ENCODE measurements at regions not wholly inside any gene's neighbourhood (a gene's known extent, or its start where the extent isn't known, plus 50 kb on each side); places are given as distances from the start of the nearest gene placed in this dataset.

- no peak overlapping the region for H2AFZ ChIP-seq (replicated peaks; ENCODE audit: low read length, poor library complexity)
- H3K9me3 ChIP-seq (ENCODE audit: control insufficient read depth, insufficient read depth, low read length): peaks cover 2% of the 10 kb centered on the region; the same call in 1 of the 2 replicates
- H3K27ac ChIP-seq (ENCODE audit: insufficient read depth, low read length): no peak overlapping the region
- H4K5ac ChIP-seq (ENCODE audit: low read depth, low read length): no peak overlapping the region
- no peaks in the 10 kb centered on the region for H3K9me1 ChIP-seq (ENCODE audit: insufficient read depth, low read length)
- no peak overlapping the region for H2BK120ac ChIP-seq (ENCODE audit: low read depth, low read length)
- dilution Hi-C loops (cut with HindIII; ENCODE audit: low sequenced_read_pairs, unreplicated experiment): no loop called here
- H2AK5ac ChIP-seq (ENCODE audit: low read depth, low read length): no peak overlapping the region
- no peak overlapping the region for H3K4ac ChIP-seq (ENCODE audit: low read depth, low read length)
- H3K27me3 ChIP-seq (ENCODE audit: control insufficient read depth, insufficient read depth, low read length): no peaks in the 10 kb centered on the region
- ATAC-seq (ENCODE audit: low read depth) (no peak), DNase-seq (no peak)
- no peak overlapping the region for H4K91ac ChIP-seq (ENCODE audit: insufficient read depth, low read depth, low read length)
- no peak overlapping the region for H4K8ac ChIP-seq (ENCODE audit: low read depth in 2 of 2, low read length in 2 of 2)
- no peak overlapping the region for H2BK20ac ChIP-seq (ENCODE audit: low read depth, low read length)
- in situ Hi-C loops (cut with MboI; ENCODE audit: low sequenced_read_pairs): no loop called here
- ChIA-PET CTCF (no interaction called here), POLR2A (ENCODE audit: unreplicated experiment) (no interaction called here)
- TF ChIP-seq CHD1 (IDR thresholded peaks at IDR 0.05; ENCODE audit: low read depth, low read length) (no peak), MXI1 (IDR thresholded peaks at IDR 0.05; ENCODE audit: borderline replicate concordance, low read depth, low read length) (no peak)
- no peak overlapping the region for H3K4me3 ChIP-seq (ENCODE audit: insufficient read depth, low read depth, low read length)
- no peaks in the 10 kb centered on the region for H3K36me3 ChIP-seq (ENCODE audit: control insufficient read depth, insufficient read depth, low read length)
- WGBS, 2 experiments (ENCODE audit: extremely low coverage in 2 of 2, insufficient read length in 1 of 2): no CpG with 5 or more reads among the region's 1 CpG
- H4K20me1 ChIP-seq (ENCODE audit: insufficient read depth, low read length): no peaks in the 10 kb centered on the region
- no peak overlapping the region for H2AK9ac ChIP-seq (replicated peaks; ENCODE audit: low read depth, low read length, poor library complexity)
- no peak overlapping the region for H3K9ac ChIP-seq (ENCODE audit: low read depth, low read length)
- BruUV-seq (replicated peaks): no TSS peak
- H3K23ac ChIP-seq (ENCODE audit: low read depth, low read length): no peak overlapping the region
- no peak overlapping the region for H3K14ac ChIP-seq (replicated peaks; ENCODE audit: low read depth, low read length)
- H3K56ac ChIP-seq (ENCODE audit: extremely low read depth, insufficient read depth, low read length): no peak overlapping the region
- H2BK5ac ChIP-seq (ENCODE audit: low read depth, low read length, poor library complexity, severe bottlenecking): no peak overlapping the region
- no peak overlapping the region for H3K18ac ChIP-seq (ENCODE audit: low read depth, low read length)
- intact Hi-C loops (cut with micrococcal nuclease): no loop called here
- H3K79me1 ChIP-seq (ENCODE audit: low read depth in 1 of 2, low read length in 2 of 2): no peaks in the 10 kb centered on the region
- H3K4me1 ChIP-seq (ENCODE audit: control insufficient read depth, insufficient read depth, low read length): no peaks in the 10 kb centered on the region
- H3K4me2 ChIP-seq (ENCODE audit: low read depth, low read length): no peak overlapping the region
- no peak overlapping the region for H2BK15ac ChIP-seq (ENCODE audit: low read depth, low read length)
Measured at GRCh38 chr2:188023035-188023434, 268.6 kb upstream of the GULP1 start.
